ENCODE measurements at regions not wholly inside any gene's neighbourhood (a gene's known extent, or its start where the extent isn't known, plus 50 kb on each side); places are given as distances from the start of the nearest gene placed in this dataset.

- DNase-seq: no peak
Measured at GRCh38 chr6:168130697-168131371, 51.8 kb upstream of the FRMD1 start.

GRCh38 chr6:168130168-168130696, 51.2 kb upstream of the FRMD1 start:
- DNase-seq: no peak

- DNase-seq: no peak
Measured at GRCh38 chr6:168129292-168130167, 50.5 kb upstream of the FRMD1 start.

GRCh38 chr6:168128631-168129291, 49.7 kb upstream of the FRMD1 start:
- DNase-seq: no peak
